ENCODE measurements at regions not wholly inside any gene's neighbourhood (a gene's known extent, or its start where the extent isn't known, plus 50 kb on each side); places are given as distances from the start of the nearest gene placed in this dataset.
A peak's percentile ranks its signal among the peaks of the same experiment; 100 is the strongest.

GRCh38 chr11:13135385-13136271, 126.5 kb downstream of the RASSF10 start (continued):
- TF ChIP-seq HNF4G (IDR thresholded peaks at IDR 0.05; ENCODE audit: borderline replicate concordance, low read depth, low read length), result peak; percentile 42; the same call in 1 of the 2 replicates
- TF ChIP-seq HNF4G (CRISPR knock-in tag; IDR thresholded peaks at IDR 0.05; ENCODE audit: borderline replicate concordance, low read depth), result no peak
- TF ChIP-seq ZNF451 (CRISPR knock-in tag; IDR thresholded peaks at IDR 0.05), result no peak
- TF ChIP-seq ZNF34 (CRISPR knock-in tag; IDR thresholded peaks at IDR 0.05; ENCODE audit: borderline replicate concordance), result no peak
- no peak for TF ChIP-seq ZNF800 (CRISPR knock-in tag; IDR thresholded peaks at IDR 0.05)
- no peak for TF ChIP-seq ZNF747 (CRISPR knock-in tag; IDR thresholded peaks at IDR 0.05; ENCODE audit: borderline replicate concordance)
- peak; percentile 69 for TF ChIP-seq NFYB (CRISPR knock-in tag; IDR thresholded peaks at IDR 0.05)
- no peak for TF ChIP-seq RNF219 (CRISPR knock-in tag; IDR thresholded peaks at IDR 0.05)
- no peak for TF ChIP-seq STAG1 (CRISPR knock-in tag; IDR thresholded peaks at IDR 0.05)
- no peak for TF ChIP-seq FLYWCH1 (CRISPR knock-in tag; IDR thresholded peaks at IDR 0.05)
- no peak for TF ChIP-seq JUND (CRISPR knock-in tag; IDR thresholded peaks at IDR 0.05)
- TF ChIP-seq SYNCRIP (IDR thresholded peaks at IDR 0.05; ENCODE audit: insufficient read depth, low read depth, low read length), result no peak
- no peak for TF ChIP-seq HNF1A (IDR thresholded peaks at IDR 0.05; ENCODE audit: low read depth)
- TF ChIP-seq HNF1A (CRISPR knock-in tag; IDR thresholded peaks at IDR 0.05; ENCODE audit: borderline replicate concordance), result peak; percentile 60; the same call in 1 of the 2 replicates
- TF ChIP-seq KAT2B (IDR thresholded peaks at IDR 0.05; ENCODE audit: borderline replicate concordance, low read depth, low read length), result no peak
- peak; percentile 13; the same call in 1 of the 2 replicates for TF ChIP-seq RXRB (CRISPR knock-in tag; IDR thresholded peaks at IDR 0.05; ENCODE audit: borderline replicate concordance)
- TF ChIP-seq RARA (CRISPR knock-in tag; IDR thresholded peaks at IDR 0.05), result 0 out of 2 replicates have a peak, but pooled peaks have one; percentile 6
- TF ChIP-seq CC2D1A (CRISPR knock-in tag; IDR thresholded peaks at IDR 0.05), result no peak
- no peak for TF ChIP-seq KLF13 (CRISPR knock-in tag; IDR thresholded peaks at IDR 0.05)
- peak in 1 of 2 experiments; percentile 53; a peak in 1 of 4 replicates for TF ChIP-seq POLR2A (IDR thresholded peaks at IDR 0.05; ENCODE audit: insufficient read depth in 1 of 2, low read depth in 2 of 2, low read length in 2 of 2)
- peak; percentile 56; the same call in 1 of the 2 replicates for TF ChIP-seq GATAD2A (CRISPR knock-in tag; IDR thresholded peaks at IDR 0.05)
- TF ChIP-seq PPARG (CRISPR knock-in tag; conservative IDR thresholded peaks at IDR 0.05), result no peak
- no peak for TF ChIP-seq ZNF709 (CRISPR knock-in tag; IDR thresholded peaks at IDR 0.05)

Measured in HepG2 (cell line).